ENCODE measurements at regions not wholly inside any gene's neighbourhood (a gene's known extent, or its start where the extent isn't known, plus 50 kb on each side); places are given as distances from the start of the nearest gene placed in this dataset.
A peak's percentile ranks its signal among the peaks of the same experiment; 100 is the strongest.

- no peak overlapping the region for H3K4me3 ChIP-seq (ENCODE audit: control insufficient read depth, low read depth, low read length)
- TF ChIP-seq CTCF (IDR thresholded peaks at IDR 0.05; ENCODE audit: control insufficient read depth, insufficient read depth, low read depth, low read length, missing control alignments): no peak
- no peak for DNase-seq (ENCODE audit: low read depth)
These were observed 122.9 kb upstream of the ITGA4 start for GRCh38 chr2:181334158-181334826.

- no peak for DNase-seq (ENCODE audit: low read depth)
- no peak overlapping the region for H3K4me3 ChIP-seq (ENCODE audit: control insufficient read depth, low read depth, low read length)
- TF ChIP-seq CTCF (IDR thresholded peaks at IDR 0.05; ENCODE audit: control insufficient read depth, insufficient read depth, low read depth, low read length, missing control alignments): no peak
These were observed 116.3 kb upstream of the ITGA4 start for GRCh38 chr2:181340891-181341290.

GRCh38 chr2:181341855-181342600, 115.2 kb upstream of the ITGA4 start:
- no peak for TF ChIP-seq CTCF (IDR thresholded peaks at IDR 0.05; ENCODE audit: control insufficient read depth, insufficient read depth, low read depth, low read length, missing control alignments)
- no peak for DNase-seq (ENCODE audit: low read depth)
- H3K4me3 ChIP-seq (ENCODE audit: control insufficient read depth, low read depth, low read length): no peak overlapping the region

GRCh38 chr2:181348107-181348837, 108.9 kb upstream of the ITGA4 start:
- TF ChIP-seq CTCF (IDR thresholded peaks at IDR 0.05; ENCODE audit: control insufficient read depth, insufficient read depth, low read depth, low read length, missing control alignments): no peak
- no peak overlapping the region for H3K4me3 ChIP-seq (ENCODE audit: control insufficient read depth, low read depth, low read length)
- no peak for DNase-seq (ENCODE audit: low read depth)

- no peak overlapping the region for H3K4me3 ChIP-seq (ENCODE audit: control insufficient read depth, low read depth, low read length)
- no peak for DNase-seq (ENCODE audit: low read depth)
- no peak for TF ChIP-seq CTCF (IDR thresholded peaks at IDR 0.05; ENCODE audit: control insufficient read depth, insufficient read depth, low read depth, low read length, missing control alignments)
These were observed 105.0 kb upstream of the ITGA4 start for GRCh38 chr2:181352158-181352557.

- no peak overlapping the region for H3K4me3 ChIP-seq (ENCODE audit: control insufficient read depth, low read depth, low read length)
- no peak for TF ChIP-seq CTCF (IDR thresholded peaks at IDR 0.05; ENCODE audit: control insufficient read depth, insufficient read depth, low read depth, low read length, missing control alignments)
- peak; percentile 73 for DNase-seq (ENCODE audit: low read depth)
These were observed 102.6 kb upstream of the ITGA4 start for GRCh38 chr2:181354626-181355025.
